ENCODE measurements at regions not wholly inside any gene's neighbourhood (a gene's known extent, or its start where the extent isn't known, plus 50 kb on each side); places are given as distances from the start of the nearest gene placed in this dataset.

GRCh38 chr13:50098693-50099092 lies 83.4 kb downstream of the KCNRG start:
- no peak for TF ChIP-seq CTCF (conservative IDR thresholded peaks at IDR 0.05; ENCODE audit: low read depth, low read length)
- peak; percentile 94 for TF ChIP-seq MAFK (IDR thresholded peaks at IDR 0.05; ENCODE audit: low read depth, low read length)
- no peak for TF ChIP-seq POLR2A (IDR thresholded peaks at IDR 0.05; ENCODE audit: low read depth, low read length)
- no peak for TF ChIP-seq RAD21 (IDR thresholded peaks at IDR 0.05; ENCODE audit: low read length)
